ENCODE measurements at regions not wholly inside any gene's neighbourhood (a gene's known extent, or its start where the extent isn't known, plus 50 kb on each side); places are given as distances from the start of the nearest gene placed in this dataset.

GRCh38 chr14:100389497-100390104 lies 66.5 kb downstream of the SLC25A47 start:
- no peak overlapping the region for H3K4me3 ChIP-seq (ENCODE audit: low read depth in 1 of 2, low read length in 2 of 2)
- H3K27ac ChIP-seq (ENCODE audit: low read depth in 2 of 2, low read length in 1 of 2), result no peak overlapping the region
- H3K36me3 ChIP-seq (ENCODE audit: control insufficient read depth in 2 of 2, insufficient read depth in 2 of 2, low read length in 1 of 2), result no peaks in the 10 kb centered on the region
- 52 to 59% methylated on average over 12 of the region's 12 CpGs for WGBS, 2 donors
- H3K4me1 ChIP-seq (ENCODE audit: control insufficient read depth in 2 of 2, insufficient read depth in 2 of 2, low read length in 1 of 2), result peaks cover 3 to 7% of the 10 kb centered on the region in 2 donors
- no peaks in the 10 kb centered on the region for H3K27me3 ChIP-seq (ENCODE audit: control insufficient read depth in 1 of 2, insufficient read depth in 2 of 2, low read length in 2 of 2)
- no peaks in the 10 kb centered on the region for H3K9me3 ChIP-seq (ENCODE audit: control insufficient read depth in 2 of 2, insufficient read depth in 1 of 2, low read depth in 1 of 2, low read length in 1 of 2)

GRCh38 chr14:100391173-100391572 lies 68.0 kb downstream of the SLC25A47 start:
- 91 to 92% methylated on average over 15 of the region's 15 CpGs for WGBS, 2 donors
- Histone ChIP-seq H3K9me3 (ENCODE audit: control insufficient read depth in 2 of 2, insufficient read depth in 1 of 2, low read depth in 1 of 2, low read length in 1 of 2) (no peaks in the 10 kb centered on the region), H3K36me3 (ENCODE audit: control insufficient read depth in 2 of 2, insufficient read depth in 2 of 2, low read length in 1 of 2) (no peaks in the 10 kb centered on the region), H3K4me3 (ENCODE audit: low read depth in 1 of 2, low read length in 2 of 2) (no peak overlapping the region), H3K27ac (ENCODE audit: low read depth in 2 of 2, low read length in 1 of 2) (no peak overlapping the region), H3K4me1 (ENCODE audit: control insufficient read depth in 2 of 2, insufficient read depth in 2 of 2, low read length in 1 of 2) (peaks cover 3 to 7% of the 10 kb centered on the region in 2 donors), H3K27me3 (ENCODE audit: control insufficient read depth in 1 of 2, insufficient read depth in 2 of 2, low read length in 2 of 2) (no peaks in the 10 kb centered on the region)

DNA sequence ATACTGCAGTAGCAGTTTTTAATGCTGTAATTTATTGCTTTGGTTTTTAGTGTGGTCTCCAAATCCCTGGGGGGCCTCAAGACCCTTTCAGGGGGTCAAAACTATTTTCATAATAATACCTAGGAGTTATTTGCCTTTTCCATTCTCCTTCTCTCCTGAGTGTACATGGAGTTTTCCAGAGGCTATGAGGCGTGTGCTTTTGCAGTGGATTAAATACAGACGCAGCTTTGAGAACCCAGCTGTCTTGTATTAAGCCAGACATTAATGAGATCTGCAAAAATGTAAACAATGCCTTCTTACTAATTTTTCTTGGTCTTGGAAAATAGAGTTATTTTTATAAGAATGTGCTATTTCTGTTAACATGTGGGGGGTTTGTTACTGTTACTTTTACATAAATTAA lies 68.6 kb downstream of the SLC25A47 start:
- peaks cover 0 to 1% of the 10 kb centered on the region in 2 donors for H3K9me3 ChIP-seq (ENCODE audit: control insufficient read depth in 2 of 2, insufficient read depth in 1 of 2, low read depth in 1 of 2, low read length in 1 of 2)
- no peak overlapping the region for H3K4me3 ChIP-seq (ENCODE audit: low read depth in 1 of 2, low read length in 2 of 2)
- peaks cover 0 to 3% of the 10 kb centered on the region in 2 donors for H3K36me3 ChIP-seq (ENCODE audit: control insufficient read depth in 2 of 2, insufficient read depth in 2 of 2, low read length in 1 of 2)
- H3K4me1 ChIP-seq (ENCODE audit: control insufficient read depth in 2 of 2, insufficient read depth in 2 of 2, low read length in 1 of 2), result peaks cover 3 to 7% of the 10 kb centered on the region in 2 donors
- 69 to 78% methylated on average over 2 of the region's 2 CpGs for WGBS, 2 donors
- H3K27me3 ChIP-seq (ENCODE audit: control insufficient read depth in 1 of 2, insufficient read depth in 2 of 2, low read length in 2 of 2), result no peaks in the 10 kb centered on the region
- H3K27ac ChIP-seq (ENCODE audit: low read depth in 2 of 2, low read length in 1 of 2), result no peak overlapping the region

DNA sequence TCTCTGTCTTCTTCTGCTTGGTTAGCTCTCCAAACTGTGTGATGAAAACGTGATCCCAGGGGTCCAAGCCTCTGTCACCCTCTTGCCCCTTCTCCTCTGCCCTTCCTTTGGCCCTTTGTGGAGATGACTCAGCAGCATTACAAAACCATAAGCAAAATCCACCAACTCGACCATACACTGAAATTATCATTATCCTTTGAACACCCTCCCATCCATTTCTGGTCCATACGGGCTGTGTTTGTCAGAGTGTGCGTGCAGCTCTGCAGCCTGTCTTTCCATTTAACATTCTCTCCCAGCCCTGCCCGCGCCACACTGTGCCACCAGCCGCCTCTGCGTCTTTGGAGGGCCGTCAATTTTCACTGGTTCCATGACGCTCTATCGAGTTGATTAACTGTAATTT lies 69.2 kb downstream of the SLC25A47 start:
- Histone ChIP-seq H3K9me3 (ENCODE audit: control insufficient read depth in 2 of 2, insufficient read depth in 1 of 2, low read depth in 1 of 2, low read length in 1 of 2) (peaks cover under 1 to 1% of the 10 kb centered on the region in 2 donors), H3K4me3 (ENCODE audit: low read depth in 1 of 2, low read length in 2 of 2) (no peak overlapping the region), H3K27ac (ENCODE audit: low read depth in 2 of 2, low read length in 1 of 2) (no peak overlapping the region), H3K36me3 (ENCODE audit: control insufficient read depth in 2 of 2, insufficient read depth in 2 of 2, low read length in 1 of 2) (peaks cover 0 to 3% of the 10 kb centered on the region in 2 donors), H3K27me3 (ENCODE audit: control insufficient read depth in 1 of 2, insufficient read depth in 2 of 2, low read length in 2 of 2) (no peaks in the 10 kb centered on the region), H3K4me1 (ENCODE audit: control insufficient read depth in 2 of 2, insufficient read depth in 2 of 2, low read length in 1 of 2) (peaks cover 3 to 7% of the 10 kb centered on the region in 2 donors)
- WGBS, 2 donors, result 75 to 81% methylated on average over 11 of the region's 11 CpGs

GRCh38 chr14:100393362-100393761 lies 70.2 kb downstream of the SLC25A47 start:
- WGBS, 2 donors, result 74 to 79% methylated on average over 10 of the region's 10 CpGs
- peaks cover 0 to 3% of the 10 kb centered on the region in 2 donors for H3K36me3 ChIP-seq (ENCODE audit: control insufficient read depth in 2 of 2, insufficient read depth in 2 of 2, low read length in 1 of 2)
- no peak overlapping the region for H3K4me3 ChIP-seq (ENCODE audit: low read depth in 1 of 2, low read length in 2 of 2)
- peaks cover 3 to 7% of the 10 kb centered on the region in 2 donors for H3K4me1 ChIP-seq (ENCODE audit: control insufficient read depth in 2 of 2, insufficient read depth in 2 of 2, low read length in 1 of 2)
- H3K9me3 ChIP-seq (ENCODE audit: control insufficient read depth in 2 of 2, insufficient read depth in 1 of 2, low read depth in 1 of 2, low read length in 1 of 2), result peaks cover 1 to 2% of the 10 kb centered on the region in 2 donors
- no peak overlapping the region for H3K27ac ChIP-seq (ENCODE audit: low read depth in 2 of 2, low read length in 1 of 2)
- H3K27me3 ChIP-seq (ENCODE audit: control insufficient read depth in 1 of 2, insufficient read depth in 2 of 2, low read length in 2 of 2), result no peaks in the 10 kb centered on the region

DNA sequence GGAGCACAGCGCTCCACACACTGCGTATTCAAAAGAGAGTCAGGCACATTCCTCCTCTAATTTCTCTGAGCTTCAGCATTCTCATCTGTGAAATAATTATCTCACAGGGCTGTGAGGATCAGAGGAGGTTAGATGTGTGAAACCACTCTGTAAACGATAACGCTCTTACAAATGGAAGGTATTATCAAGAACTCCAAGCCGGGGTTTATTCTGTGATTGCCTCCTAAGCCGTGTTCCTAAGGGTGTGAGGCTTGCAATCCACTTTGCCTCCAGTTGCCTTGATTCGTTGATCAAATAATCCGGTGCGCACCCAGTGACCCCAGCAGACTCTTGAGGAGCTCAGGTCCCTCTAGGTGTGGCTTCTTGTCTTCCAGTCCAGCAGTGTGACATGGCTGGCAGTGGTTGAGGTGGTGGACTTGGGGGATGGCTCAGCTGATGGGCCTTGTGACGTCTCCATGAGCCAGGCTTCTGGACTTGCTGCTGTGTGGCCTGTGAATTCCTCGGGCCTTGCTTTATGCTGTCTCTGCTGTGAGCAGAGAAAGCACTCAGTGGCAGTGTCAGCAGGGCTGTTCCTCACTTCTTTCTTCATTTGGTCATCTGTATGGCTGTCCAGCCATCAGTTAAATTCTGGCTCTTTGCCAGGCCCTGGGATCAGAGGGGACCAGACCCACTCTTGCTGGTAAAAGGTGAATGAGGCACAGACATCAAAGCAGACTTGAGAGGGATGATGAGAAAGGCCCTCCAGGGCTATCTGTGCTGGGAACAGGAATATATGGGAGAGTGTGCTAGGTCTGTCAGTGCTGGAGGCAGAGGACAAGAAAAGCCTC lies 71.0 kb downstream of the SLC25A47 start:
- H3K27ac ChIP-seq (ENCODE audit: low read depth in 2 of 2, low read length in 1 of 2), result no peak overlapping the region
- H3K4me1 ChIP-seq (ENCODE audit: control insufficient read depth in 2 of 2, insufficient read depth in 2 of 2, low read length in 1 of 2), result peaks cover 3 to 7% of the 10 kb centered on the region in 2 donors
- H3K9me3 ChIP-seq (ENCODE audit: control insufficient read depth in 2 of 2, insufficient read depth in 1 of 2, low read depth in 1 of 2, low read length in 1 of 2), result peaks cover 1 to 2% of the 10 kb centered on the region in 2 donors
- no peak overlapping the region for H3K4me3 ChIP-seq (ENCODE audit: low read depth in 1 of 2, low read length in 2 of 2)
- H3K27me3 ChIP-seq (ENCODE audit: control insufficient read depth in 1 of 2, insufficient read depth in 2 of 2, low read length in 2 of 2), result no peaks in the 10 kb centered on the region
- 95 to 97% methylated on average over 11 of the region's 11 CpGs for WGBS, 2 donors
- peaks cover 0 to 3% of the 10 kb centered on the region in 2 donors for H3K36me3 ChIP-seq (ENCODE audit: control insufficient read depth in 2 of 2, insufficient read depth in 2 of 2, low read length in 1 of 2)

DNA sequence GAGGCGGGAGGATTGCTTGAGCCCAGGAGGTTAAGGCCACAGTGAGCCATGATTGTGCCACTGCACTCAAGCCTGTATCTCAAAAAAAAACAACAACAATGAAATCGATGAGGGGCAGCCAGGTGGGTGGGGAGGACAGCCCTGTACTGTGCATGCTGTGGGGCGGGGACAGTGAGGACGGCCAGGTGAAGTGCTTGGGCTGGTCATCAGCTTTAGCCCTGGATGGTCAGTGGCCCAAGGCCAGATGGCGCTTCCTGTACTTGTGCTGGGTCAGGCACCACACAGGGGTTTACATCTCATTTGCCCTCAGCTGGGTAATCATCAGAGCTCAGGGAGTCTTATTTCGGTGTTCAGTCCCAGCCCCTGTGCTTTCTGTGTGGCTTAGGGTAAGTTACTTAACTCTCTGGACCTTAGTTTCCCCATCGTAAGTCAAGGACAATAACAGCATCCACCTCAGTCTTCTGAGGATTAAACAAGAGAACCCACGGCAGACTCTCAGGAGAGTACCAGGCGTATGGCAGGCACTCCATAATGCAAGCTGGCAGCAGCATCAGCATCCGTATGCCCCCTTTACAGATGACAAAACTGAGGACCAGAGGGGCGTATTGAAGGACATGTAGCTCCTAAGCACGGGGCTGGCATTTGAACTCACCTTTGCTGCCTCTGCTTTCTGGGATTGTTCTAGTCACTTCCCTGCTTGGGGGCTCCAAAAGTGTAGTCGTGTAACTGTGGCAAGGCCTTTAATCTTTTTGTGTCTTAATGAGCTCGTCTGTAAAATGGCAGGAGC lies 71.9 kb downstream of the SLC25A47 start:
- Histone ChIP-seq H3K9me3 (ENCODE audit: control insufficient read depth in 2 of 2, insufficient read depth in 1 of 2, low read depth in 1 of 2, low read length in 1 of 2) (peaks cover 1 to 2% of the 10 kb centered on the region in 2 donors), H3K27ac (ENCODE audit: low read depth in 2 of 2, low read length in 1 of 2) (no peak overlapping the region), H3K36me3 (ENCODE audit: control insufficient read depth in 2 of 2, insufficient read depth in 2 of 2, low read length in 1 of 2) (peaks cover 0 to 3% of the 10 kb centered on the region in 2 donors), H3K4me1 (ENCODE audit: control insufficient read depth in 2 of 2, insufficient read depth in 2 of 2, low read length in 1 of 2) (peaks cover 2 to 4% of the 10 kb centered on the region in 2 donors), H3K4me3 (ENCODE audit: low read depth in 1 of 2, low read length in 2 of 2) (no peak overlapping the region), H3K27me3 (ENCODE audit: control insufficient read depth in 1 of 2, insufficient read depth in 2 of 2, low read length in 2 of 2) (no peaks in the 10 kb centered on the region)
- WGBS, 2 donors, result 92 to 94% methylated on average over 14 of the region's 14 CpGs

- Histone ChIP-seq H3K27ac (ENCODE audit: low read depth in 2 of 2, low read length in 1 of 2) (no peak overlapping the region), H3K9me3 (ENCODE audit: control insufficient read depth in 2 of 2, insufficient read depth in 1 of 2, low read depth in 1 of 2, low read length in 1 of 2) (peaks cover 1 to 2% of the 10 kb centered on the region in 2 donors), H3K36me3 (ENCODE audit: control insufficient read depth in 2 of 2, insufficient read depth in 2 of 2, low read length in 1 of 2) (peaks cover 0 to 3% of the 10 kb centered on the region in 2 donors), H3K27me3 (ENCODE audit: control insufficient read depth in 1 of 2, insufficient read depth in 2 of 2, low read length in 2 of 2) (no peaks in the 10 kb centered on the region), H3K4me3 (ENCODE audit: low read depth in 1 of 2, low read length in 2 of 2) (no peak overlapping the region), H3K4me1 (ENCODE audit: control insufficient read depth in 2 of 2, insufficient read depth in 2 of 2, low read length in 1 of 2) (peaks cover 2 to 9% of the 10 kb centered on the region in 2 donors)
- 94 to 96% methylated on average over 7 of the region's 7 CpGs for WGBS, 2 donors
These were observed 73.2 kb downstream of the SLC25A47 start for GRCh38 chr14:100396266-100396795.

DNA sequence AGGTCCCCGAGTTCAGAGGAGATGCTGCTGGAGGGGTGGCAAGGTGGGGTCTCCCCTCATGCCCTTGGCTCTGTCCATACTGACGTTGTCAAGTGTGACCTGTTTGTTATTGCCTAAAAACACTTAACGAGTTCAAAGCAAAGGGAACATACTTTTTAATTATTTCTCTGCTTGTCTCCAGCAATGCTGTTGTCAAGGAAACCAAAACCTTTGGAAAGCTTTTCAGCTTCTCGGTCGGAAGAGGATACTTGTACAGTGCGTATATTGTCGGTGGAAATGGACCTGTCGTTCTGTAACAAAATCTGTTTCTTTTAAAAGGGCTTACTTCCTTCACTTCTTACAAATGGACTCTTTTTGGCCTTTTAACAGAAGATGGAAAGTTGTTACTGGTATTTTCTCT lies 73.9 kb downstream of the SLC25A47 start:
- WGBS, 2 donors, result 79 to 86% methylated on average over 8 of the region's 8 CpGs
- Histone ChIP-seq H3K9me3 (ENCODE audit: control insufficient read depth in 2 of 2, insufficient read depth in 1 of 2, low read depth in 1 of 2, low read length in 1 of 2) (peaks cover 1 to 2% of the 10 kb centered on the region in 2 donors), H3K27ac (ENCODE audit: low read depth in 2 of 2, low read length in 1 of 2) (no peak overlapping the region), H3K36me3 (ENCODE audit: control insufficient read depth in 2 of 2, insufficient read depth in 2 of 2, low read length in 1 of 2) (peaks cover 0 to 3% of the 10 kb centered on the region in 2 donors), H3K27me3 (ENCODE audit: control insufficient read depth in 1 of 2, insufficient read depth in 2 of 2, low read length in 2 of 2) (no peaks in the 10 kb centered on the region), H3K4me3 (ENCODE audit: low read depth in 1 of 2, low read length in 2 of 2) (no peak overlapping the region), H3K4me1 (ENCODE audit: control insufficient read depth in 2 of 2, insufficient read depth in 2 of 2, low read length in 1 of 2) (peaks cover 2 to 9% of the 10 kb centered on the region in 2 donors)
